ENCODE measurements at regions not wholly inside any gene's neighbourhood (a gene's known extent, or its start where the extent isn't known, plus 50 kb on each side); places are given as distances from the start of the nearest gene placed in this dataset.

DNA sequence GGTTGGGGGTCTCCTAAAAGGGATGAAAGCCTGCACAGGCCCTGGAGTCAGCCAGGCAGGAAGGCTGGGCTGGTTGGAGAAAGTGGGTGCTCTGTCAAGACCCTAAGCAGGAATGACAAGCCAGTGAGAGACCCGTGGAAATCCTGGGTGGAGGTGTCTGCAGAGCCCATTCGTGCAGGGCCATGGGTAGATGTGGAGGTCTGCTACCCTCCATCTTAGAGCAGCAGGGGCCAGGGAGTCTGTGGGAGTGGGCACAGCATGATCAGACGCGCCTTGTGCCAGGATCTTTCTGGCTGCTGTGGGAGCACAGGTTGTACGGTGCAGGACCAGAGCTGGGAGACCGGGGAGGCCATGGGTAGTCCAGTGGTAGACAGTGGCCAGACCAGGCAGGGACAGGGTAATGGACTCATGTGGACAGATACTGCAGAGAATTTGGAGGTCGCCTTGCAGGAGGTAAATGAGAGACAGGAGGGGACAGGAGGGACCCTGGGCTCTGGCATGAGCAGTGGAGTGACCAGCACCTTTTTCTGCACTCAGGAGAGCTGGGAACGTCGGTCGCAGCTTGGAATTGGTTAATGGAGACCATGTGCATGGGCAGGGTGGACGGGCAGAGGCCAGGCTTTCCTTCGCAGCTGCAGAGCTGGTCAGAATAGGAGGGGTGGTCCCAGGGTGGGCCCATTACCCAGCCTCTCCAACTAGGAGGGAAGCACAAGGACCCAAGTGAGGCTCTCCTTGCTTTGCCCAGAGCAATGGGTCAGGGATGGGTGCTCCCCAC lies 203.5 kb upstream of the PMEPA1 start:
- H3K4me2 ChIP-seq (ENCODE audit: insufficient read depth, insufficient read length, low read length), result no peak overlapping the region
- H2AK5ac ChIP-seq (ENCODE audit: insufficient read length, low read length), result no peak overlapping the region
- H2AFZ ChIP-seq (ENCODE audit: low read length), result no peak overlapping the region
- H3K79me1 ChIP-seq (ENCODE audit: insufficient read depth, low read depth, low read length, poor library complexity, severe bottlenecking), result no peaks in the 10 kb centered on the region
- H3K14ac ChIP-seq (ENCODE audit: insufficient read depth, low read length), result no peak overlapping the region; the same call in 1 of the 2 replicates
- whole genome bisulfite sequencing (ENCODE audit: extremely low coverage, insufficient read length, low lambda C conversion rate), result no CpG with 5 or more reads among the region's 12 CpGs
- no peaks in the 10 kb centered on the region for H3K23me2 ChIP-seq (ENCODE audit: insufficient read length, low read depth, low read length, poor library complexity, severe bottlenecking)
- H2BK15ac ChIP-seq (ENCODE audit: low read depth, low read length), result no peak overlapping the region
- no peaks in the 10 kb centered on the region for H3K9me3 ChIP-seq (ENCODE audit: control insufficient read depth, low read depth, low read length)
- no peak overlapping the region for H2BK5ac ChIP-seq (ENCODE audit: insufficient read length, low read length)
- H3K4me1 ChIP-seq (ENCODE audit: insufficient read depth, low read length), result no peaks in the 10 kb centered on the region
- H4K5ac ChIP-seq (ENCODE audit: insufficient read length, low read depth, low read length), result no peak overlapping the region
- Mint-ChIP-seq H3K4me1 (peaks cover 3 to 8% of the 10 kb centered on the region in 2 experiments), H3K27ac (no peak overlapping the region; a peak in 1 of 7 replicates), H3K36me3 (ENCODE audit: insufficient read depth in 1 of 3, low read depth in 3 of 3) (no peaks in the 10 kb centered on the region), H3K9me3 (no peaks in the 10 kb centered on the region; a peak in 1 of 5 replicates), H3K27me3 (ENCODE audit: low read depth) (peaks cover 7% of the 10 kb centered on the region), H3K4me3 (no peak overlapping the region)
- no peak overlapping the region for H4K91ac ChIP-seq (ENCODE audit: insufficient read length, low read depth, low read length)
- DNase-seq, result no peak
- no peaks in the 10 kb centered on the region for H3K27me3 ChIP-seq (ENCODE audit: insufficient read depth, low read length)
- no peak overlapping the region for H3K56ac ChIP-seq (ENCODE audit: insufficient read length, low read depth, low read length)
- TF ChIP-seq, protein P1, sequence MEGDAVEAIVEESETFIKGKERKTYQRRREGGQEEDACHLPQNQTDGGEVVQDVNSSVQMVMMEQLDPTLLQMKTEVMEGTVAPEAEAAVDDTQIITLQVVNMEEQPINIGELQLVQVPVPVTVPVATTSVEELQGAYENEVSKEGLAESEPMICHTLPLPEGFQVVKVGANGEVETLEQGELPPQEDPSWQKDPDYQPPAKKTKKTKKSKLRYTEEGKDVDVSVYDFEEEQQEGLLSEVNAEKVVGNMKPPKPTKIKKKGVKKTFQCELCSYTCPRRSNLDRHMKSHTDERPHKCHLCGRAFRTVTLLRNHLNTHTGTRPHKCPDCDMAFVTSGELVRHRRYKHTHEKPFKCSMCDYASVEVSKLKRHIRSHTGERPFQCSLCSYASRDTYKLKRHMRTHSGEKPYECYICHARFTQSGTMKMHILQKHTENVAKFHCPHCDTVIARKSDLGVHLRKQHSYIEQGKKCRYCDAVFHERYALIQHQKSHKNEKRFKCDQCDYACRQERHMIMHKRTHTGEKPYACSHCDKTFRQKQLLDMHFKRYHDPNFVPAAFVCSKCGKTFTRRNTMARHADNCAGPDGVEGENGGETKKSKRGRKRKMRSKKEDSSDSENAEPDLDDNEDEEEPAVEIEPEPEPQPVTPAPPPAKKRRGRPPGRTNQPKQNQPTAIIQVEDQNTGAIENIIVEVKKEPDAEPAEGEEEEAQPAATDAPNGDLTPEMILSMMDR (conservative IDR thresholded peaks at IDR 0.05), result no peak
- no peak overlapping the region for H2BK12ac ChIP-seq (ENCODE audit: insufficient read length, low read depth, low read length)
- H3K4ac ChIP-seq (ENCODE audit: low read depth, low read length), result no peak overlapping the region; the same call in 1 of the 2 replicates
- H4K8ac ChIP-seq (replicated peaks; ENCODE audit: insufficient read length, low read depth, low read length), result no peak overlapping the region
- H4K20me1 ChIP-seq (ENCODE audit: control insufficient read depth, insufficient read depth, insufficient read length), result no peaks in the 10 kb centered on the region
- no peak overlapping the region for H2BK120ac ChIP-seq (ENCODE audit: low read depth, low read length, poor library complexity, severe bottlenecking)
- H3T11ph ChIP-seq (ENCODE audit: low read length), result no peak overlapping the region
- H3K9ac ChIP-seq (ENCODE audit: extremely low read depth, insufficient read length, low read length), result no peak overlapping the region
- no peak overlapping the region for H2BK20ac ChIP-seq (ENCODE audit: low read depth, low read length, poor library complexity, severe bottlenecking)
- no peak overlapping the region for H3K23ac ChIP-seq (ENCODE audit: insufficient read length, low read depth, low read length)
- no peaks in the 10 kb centered on the region for H3K79me2 ChIP-seq (ENCODE audit: insufficient read depth, low read length)
- no peak overlapping the region for H3K27ac ChIP-seq (ENCODE audit: insufficient read length, low read depth, low read length)
- H3K18ac ChIP-seq (ENCODE audit: insufficient read length, low read depth, low read length), result no peak overlapping the region
